NCI-H748 treated with DMSO at 0.1 percent for 48 hours (cell line): ENCODE measurements at regions not wholly inside any gene's neighbourhood (a gene's known extent, or its start where the extent isn't known, plus 50 kb on each side); places are given as distances from the start of the nearest gene placed in this dataset.
"Not testable (repeated sequence)": the region's sequence is repeated elsewhere in the genome, so short reads cannot be mapped to it uniquely, and the experiment has no call there.

ENCODE experiments used
- DNase-seq: peaks from one replicate; lab custom pipeline; 2025; lab: John Stamatoyannopoulos, UW

DNA sequence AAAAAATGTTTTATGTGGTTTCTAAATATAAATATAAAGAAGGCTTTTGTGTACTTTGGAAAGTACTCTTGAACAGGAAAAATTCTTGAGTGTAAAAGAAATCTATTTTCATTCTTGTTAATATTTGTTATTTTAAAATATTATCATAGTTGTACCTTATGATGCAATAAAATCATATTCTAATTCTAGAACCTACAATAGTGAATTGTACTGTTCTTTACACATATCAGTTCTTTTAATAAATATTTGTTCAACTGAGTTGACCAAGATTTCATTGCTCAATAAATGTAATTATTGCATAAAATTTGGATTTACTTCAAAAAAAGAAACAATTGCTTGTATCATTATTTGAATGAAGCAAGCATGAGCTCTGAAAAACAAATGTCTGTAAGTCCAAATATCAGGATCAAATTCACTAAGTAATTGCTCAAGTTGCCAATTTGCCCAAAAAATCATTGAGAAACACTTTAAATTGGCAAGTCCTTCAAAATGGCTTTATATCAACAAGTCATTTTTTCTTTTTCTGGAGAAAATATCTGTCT lies 191.6 kb upstream of the SLC16A7 start:
- DNase-seq: no peak

DNA sequence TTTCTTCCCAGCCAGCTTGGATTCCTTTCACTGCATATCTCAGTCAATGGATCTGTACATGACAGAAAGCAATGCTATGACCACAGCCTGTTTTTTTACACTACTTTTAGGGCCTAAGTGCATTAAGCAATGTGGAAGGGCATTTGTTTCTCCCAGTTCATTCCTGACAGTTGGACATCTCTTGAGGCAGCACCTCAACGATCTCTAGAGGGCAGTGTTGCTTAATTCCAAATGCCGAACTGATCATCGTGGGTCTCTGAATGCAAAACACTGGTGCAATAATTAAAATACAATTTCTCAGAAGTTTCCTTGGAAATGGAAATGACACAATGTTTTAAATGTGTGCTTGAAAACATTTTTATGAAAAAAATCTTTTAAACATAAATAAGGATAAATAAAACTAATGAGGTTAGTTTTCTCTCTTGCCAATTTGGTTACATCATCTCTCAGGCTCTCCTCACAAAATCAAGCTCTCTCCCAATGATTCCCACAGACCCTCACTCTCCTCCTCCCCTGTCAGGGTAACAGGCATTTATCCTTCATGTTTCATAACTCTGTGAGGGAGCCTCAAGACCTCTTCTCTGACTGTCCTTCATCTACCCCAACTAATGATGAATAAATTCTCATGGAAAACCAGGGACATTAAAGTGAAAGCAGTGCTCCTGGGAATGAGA lies 192.4 kb upstream of the SLC16A7 start:
- DNase-seq: peak; percentile 57

DNA sequence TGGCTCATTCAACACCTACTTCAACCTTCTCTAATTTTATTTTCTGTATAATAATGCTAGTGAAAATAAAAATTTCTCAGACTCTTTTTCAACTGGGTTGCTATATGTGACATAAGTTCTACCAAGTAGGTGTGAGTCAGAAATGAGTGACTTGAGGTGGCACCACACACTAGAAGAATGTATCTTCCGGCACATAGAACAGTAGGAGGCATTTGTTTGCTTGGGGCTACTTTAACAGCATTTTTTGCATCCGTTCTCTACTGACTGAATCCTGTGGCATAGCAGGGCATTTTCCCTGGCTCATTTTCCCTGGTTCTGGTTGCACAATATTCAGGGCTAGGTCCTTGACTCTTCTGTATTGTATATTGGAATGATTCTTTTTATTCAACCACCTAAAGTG lies 194.0 kb upstream of the SLC16A7 start:
- no peak for DNase-seq

DNA sequence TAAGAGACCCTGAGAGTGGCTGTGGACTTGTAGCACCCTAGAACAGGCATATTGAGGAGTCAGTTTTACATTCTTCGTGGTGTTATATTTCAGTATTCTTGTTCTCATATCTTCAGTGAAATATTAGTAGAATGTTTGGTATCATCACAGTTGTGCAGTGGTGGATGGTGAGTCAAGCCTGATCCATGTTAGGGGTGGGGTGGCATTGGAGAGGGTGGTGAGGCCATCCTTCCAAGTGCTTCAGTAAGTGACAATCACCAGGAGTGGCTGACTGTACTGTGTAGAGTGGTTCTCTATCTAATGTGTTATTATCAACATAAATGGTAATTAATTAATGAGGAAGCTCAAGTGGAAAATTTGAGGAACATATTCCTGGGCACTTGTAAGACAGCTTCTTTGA lies 197.7 kb upstream of the SLC16A7 start:
- DNase-seq: no peak

DNA sequence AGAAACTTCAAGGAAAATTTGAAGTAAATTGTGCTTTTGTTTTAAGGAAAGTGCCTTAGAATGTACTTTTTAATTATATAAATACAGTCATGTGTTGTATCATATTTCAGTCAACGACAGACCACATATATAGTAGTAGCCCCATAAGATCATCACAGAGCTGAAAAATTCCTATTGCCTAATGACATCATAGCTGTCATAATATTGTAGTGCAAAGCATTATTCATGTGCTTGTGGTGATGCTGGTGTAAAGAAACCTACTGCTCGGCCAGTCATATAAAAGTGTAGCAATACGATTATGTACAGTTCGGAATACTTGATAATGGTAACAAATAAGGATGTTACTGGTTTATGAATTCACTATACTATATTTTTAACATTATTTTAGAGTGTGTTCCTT lies 198.9 kb upstream of the SLC16A7 start:
- no peak for DNase-seq

DNA sequence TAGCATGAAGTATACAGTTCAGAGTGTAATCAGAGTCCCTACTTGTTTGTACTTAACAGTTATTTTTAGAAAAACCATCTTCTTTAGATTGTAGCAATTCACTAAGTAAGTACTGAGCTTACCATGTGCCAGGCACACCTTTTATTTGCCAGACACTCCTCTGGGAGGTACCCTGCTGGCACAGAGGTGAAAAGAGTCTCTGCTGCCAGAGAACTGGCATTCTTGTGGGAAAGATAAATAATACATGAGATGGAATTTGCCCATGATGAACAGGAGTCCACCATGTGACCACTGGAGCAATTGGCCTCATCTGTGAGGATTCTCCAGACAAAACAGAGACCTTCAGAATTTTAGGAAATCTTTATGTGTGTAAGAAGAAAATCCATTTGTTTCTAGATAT lies 199.3 kb upstream of the SLC16A7 start:
- no peak for DNase-seq

DNA sequence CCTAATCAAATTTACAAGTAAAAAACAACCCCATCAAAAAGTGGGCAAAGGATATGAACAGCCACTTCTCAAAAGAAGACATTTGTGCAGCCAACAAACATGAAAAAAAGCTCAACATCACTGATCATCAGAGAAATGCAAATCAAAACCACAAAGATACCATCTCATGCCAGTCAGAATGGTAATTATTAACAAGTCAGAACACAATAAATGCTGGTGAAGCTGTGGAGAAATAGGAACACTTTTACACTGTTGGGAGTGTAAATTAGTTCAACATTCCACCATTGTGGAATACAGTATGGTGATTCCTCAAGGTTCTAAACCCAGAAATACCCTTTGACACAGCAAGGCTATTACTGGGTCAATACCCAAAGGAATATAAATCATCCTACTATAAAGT lies 200.5 kb upstream of the SLC16A7 start:
- not testable (repeated sequence) for DNase-seq

DNA sequence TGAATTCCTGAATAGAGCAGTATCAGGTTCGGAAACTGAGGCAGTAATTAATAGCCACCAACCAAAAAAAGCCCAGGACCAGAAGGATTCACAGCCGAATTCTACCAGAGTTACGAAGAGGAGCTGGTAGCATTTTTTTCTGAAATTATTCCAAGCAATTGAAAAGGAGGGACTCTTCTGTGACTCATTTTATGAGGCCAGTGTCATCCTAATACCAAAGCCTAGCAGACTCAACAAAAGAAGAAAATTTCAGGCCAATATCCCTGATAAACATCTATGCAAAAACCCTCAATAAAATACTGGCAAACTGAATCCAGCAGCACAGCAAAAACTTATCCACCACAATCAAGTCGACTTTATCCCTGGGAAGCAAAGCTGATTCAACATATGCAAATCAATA lies 202.3 kb upstream of the SLC16A7 start:
- DNase-seq: no peak

DNA sequence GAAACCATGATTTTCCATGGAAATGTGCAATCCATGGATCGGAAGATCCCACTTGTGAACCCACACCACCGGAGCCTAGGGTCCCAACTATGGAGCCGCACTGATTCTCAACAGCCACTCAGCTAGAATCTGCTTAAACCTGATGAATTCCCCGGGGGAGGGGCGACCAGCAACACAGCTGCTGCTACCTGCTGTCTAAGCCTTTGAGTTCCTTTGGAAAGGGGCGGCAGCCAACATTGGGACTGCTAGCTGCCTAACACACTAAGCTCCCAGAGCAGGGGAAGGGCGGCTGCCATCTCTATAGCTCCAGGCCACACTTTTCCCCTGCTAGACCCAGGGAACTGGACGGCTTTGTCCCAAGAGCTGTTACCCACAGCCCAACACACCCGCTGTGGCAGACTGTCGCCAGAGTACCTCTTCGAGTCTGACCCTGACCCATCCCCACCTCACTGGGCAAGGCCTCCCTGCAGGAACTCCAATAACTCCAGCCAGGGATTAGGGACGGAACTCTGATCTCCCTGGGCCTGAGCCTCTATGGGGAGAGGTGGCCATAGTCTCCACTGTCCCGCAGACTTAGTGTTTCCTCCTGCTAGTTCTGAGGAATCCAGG lies 205.8 kb upstream of the SLC16A7 start:
- DNase-seq: no peak

DNA sequence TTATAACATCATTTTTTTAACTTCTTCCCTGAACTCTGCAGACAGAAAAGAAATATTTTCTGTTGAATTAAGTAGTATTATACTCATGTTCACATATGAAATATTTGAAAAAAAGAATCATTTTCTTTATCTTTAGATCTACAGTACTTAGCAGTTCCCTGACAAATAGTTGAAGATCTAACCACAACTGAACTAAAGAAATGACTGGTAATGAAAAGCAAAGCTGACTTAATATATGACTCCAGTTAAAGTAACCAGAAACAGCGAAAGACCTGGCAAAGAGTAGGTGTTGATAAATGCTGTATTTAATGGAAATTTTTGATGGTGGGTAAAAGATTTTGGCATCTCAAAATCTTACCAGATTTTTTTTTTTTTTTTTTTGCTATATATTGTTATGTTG lies 207.1 kb upstream of the SLC16A7 start:
- no peak for DNase-seq

DNA sequence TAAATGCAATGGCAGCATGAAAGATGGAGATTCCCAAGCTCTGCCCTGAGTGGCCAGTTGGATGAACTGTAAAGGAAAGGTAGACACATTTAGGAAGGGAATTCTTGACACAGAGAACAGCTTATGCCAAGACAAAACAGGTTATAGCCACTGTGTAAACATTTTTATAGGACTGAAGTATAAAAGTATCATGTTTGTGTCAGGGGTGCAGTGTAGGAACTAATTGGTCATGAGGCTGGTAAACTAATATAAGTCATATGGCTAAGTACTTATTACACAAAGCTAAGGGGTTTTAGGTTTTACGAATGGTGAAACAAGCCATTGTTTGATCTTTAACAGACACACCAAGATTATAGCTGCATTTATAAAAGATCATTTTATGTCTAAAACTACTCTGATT lies 207.7 kb upstream of the SLC16A7 start:
- DNase-seq: peak; percentile 77

DNA sequence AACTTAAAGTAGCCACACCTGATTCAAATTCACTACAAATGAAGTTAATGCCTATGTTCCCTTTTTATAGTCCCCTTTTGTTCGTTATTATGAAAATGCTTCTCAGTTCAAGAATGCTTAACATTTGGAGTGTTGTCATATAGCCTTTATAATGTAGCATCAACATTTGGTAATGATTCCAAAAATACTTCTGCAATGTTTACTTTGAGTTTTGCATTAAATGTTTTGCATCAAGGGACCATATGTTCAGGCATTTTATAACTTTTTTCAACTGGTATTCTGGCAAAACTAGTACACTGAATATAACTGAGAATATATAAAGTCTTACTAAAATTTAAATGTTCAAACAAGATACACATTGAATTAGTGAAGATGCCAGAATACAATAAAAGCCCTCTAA lies 209.6 kb upstream of the SLC16A7 start:
- DNase-seq: no peak

DNA sequence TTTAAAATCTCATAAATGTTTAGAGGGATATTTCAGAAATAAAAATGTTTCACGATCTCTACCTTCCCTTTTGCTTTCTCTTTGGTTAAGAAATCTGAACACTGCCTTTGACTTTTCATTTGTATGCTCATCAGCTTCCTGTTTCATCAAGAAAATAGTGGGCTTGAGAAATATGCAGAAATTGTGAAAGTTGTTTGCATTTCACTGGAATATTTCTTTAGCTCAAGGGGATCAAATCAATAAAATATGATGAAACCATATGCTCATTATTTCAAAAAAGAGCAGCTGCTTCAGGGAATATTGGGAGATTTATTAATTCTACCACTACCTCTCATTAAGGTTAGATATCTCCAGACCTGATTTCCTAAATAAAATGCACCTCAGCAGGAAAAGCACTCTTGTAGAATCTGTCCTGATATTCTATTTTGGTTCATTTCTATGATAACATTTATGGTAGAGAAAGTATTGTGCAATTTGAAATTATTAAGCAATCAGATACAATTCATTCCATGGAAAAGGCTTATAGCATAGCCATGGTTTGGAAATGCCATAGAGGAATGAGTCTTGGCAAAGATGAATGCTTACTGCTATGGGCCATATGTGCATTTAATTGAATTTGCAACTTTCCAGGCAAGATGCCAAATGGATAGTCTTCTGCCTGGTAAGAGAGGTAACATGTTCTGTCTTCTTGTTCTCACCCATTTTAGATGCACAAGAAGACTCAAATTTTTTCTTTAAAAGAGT lies 212.6 kb upstream of the SLC16A7 start:
- DNase-seq: no peak

DNA sequence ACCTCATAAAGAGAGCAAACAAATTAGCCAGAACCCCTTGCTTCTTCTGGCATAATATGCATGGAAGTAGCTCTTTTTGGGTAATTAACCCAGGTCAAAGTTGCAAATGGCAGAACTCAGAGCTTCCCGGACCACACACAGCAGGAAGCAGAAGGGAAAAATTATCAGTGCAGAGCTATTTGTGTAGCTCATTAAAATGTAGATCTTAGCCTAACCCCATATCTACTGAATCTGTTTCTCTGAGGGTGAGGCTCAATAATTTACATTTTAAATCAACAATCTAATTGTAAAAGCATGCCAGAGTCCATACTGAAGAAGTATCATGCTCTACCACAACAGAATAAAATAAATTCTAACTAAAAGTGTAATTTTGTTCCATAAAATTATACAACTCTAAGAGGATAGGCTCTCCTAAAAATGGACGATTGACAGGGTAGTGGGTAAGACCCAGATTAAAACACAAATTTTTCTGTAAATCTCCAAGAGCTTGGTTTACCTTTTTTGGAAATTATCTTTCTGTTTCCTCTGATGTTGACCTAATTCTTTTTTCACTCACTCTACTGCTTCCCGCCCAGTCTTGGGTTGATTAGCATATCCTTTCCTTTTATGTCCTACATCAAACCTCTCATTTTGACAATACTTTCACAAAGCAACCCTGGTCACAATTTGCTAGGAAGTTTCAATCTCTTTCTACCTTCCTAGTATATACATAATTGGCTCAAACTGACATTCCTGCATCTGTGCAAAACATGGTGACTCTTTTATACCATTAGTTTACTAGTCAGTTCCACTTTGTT lies 213.3 kb upstream of the SLC16A7 start:
- no peak for DNase-seq

DNA sequence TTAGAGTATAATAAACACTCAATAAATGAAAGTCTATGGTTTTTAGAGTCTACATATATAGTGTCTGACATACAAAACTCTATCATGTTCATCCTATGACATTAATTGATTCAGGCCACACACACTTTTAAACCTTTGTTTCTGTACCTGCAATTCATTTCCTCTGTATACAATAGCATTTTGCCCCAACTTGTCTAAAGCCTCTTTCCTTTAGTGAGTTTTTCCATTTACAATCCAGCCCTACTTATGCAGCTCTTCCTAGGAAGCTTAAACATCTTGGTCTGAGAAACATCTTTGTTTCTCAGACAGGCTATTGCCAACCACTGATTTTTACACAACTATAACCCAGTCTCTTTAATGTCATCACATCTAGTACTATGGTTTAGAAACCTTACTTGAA lies 214.7 kb upstream of the SLC16A7 start:
- no peak for DNase-seq

DNA sequence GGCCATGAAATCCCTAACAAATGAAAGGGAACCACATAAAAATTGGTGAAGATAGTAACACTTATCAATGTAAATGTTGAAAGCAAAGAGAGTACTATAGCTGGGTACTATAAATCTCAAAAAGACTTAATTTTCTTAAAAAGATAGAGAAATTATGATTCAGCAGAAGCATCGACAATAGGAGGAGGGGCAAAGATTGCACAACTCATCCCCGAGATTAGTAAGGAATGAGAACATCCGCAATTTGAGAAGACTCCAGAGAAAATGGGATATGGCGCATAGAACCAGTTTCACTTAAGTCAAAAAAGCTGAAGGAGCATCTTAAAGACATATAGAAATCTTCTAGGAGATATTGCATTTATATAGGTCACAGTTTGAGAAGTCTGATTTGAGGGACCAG lies 220.2 kb upstream of the SLC16A7 start:
- no peak for DNase-seq

DNA sequence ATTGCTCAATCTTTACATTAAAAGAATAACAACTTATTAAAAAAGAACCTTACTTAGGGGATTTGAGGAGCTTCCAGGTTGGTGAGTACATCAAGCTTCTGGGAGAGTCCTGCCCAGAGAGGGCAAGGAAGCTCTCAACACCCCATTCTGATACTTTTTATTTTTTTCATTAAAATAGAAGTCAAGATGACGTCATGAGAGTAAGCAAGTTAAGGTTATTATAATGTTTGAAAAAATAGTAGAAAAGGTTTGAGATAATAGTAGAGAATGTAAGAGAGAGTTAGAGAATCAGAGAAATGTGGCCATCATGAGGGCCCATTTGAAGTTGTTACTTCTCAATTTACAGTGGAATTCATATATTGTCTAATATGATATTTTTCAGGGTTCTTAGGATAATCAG lies 221.0 kb upstream of the SLC16A7 start:
- no peak for DNase-seq

DNA sequence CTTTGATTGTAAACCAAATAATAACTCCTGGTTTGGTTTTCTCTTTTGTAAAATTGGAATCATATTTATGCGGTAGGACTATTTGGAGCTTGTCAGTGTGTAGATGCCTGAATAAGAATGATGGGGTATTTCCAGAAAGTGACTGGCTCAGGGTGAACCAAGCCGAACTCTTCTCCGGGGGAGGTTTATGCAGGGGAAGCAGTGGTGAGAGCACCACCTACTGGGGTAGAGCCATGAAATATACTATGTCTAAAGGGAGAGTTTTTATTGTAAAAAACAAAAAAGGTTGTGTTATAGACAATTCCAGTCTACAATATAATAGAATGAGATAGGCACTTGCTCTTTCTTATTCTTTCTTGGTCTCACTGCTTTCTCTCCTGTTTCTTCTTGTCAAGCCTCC lies 222.9 kb upstream of the SLC16A7 start:
- peak; percentile 36 for DNase-seq

DNA sequence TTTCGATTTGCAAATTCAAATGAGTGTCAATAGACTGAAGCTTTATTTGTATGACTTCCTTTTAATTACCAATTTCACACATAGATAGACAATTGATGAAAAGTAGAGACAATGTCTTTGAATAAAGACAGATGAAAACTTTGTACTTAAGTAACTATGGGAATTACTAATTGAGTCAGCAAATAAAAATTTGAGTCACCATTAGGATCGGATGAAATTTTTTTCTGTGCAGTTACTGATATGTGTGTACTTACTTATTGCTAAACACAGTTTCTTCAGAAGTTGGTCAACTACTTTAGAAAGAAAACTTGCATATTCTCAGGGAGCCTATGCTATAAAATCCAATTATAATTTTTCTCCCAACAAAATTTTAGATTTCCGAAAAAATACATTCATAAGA lies 224.9 kb upstream of the SLC16A7 start:
- DNase-seq: no peak

DNA sequence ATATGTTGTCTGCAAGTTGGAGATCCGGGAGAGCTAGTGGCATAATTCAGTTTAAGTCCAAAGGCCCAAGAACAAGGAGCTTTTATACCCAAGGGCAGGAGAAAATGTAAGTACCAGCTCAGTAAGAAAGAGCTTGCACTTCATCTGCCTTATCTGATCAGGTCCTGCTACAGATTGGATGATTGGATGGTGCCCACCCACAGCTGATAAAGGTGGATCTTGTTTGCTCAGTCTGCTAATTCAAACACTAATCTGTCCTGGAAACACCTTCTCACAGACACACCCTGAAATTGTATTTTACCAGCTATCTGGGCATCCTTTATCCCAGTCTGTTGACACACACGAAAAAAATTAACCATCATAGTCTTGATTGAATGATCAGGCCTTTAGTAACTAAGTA lies 230.7 kb upstream of the SLC16A7 start:
- peak; percentile 96 for DNase-seq

DNA sequence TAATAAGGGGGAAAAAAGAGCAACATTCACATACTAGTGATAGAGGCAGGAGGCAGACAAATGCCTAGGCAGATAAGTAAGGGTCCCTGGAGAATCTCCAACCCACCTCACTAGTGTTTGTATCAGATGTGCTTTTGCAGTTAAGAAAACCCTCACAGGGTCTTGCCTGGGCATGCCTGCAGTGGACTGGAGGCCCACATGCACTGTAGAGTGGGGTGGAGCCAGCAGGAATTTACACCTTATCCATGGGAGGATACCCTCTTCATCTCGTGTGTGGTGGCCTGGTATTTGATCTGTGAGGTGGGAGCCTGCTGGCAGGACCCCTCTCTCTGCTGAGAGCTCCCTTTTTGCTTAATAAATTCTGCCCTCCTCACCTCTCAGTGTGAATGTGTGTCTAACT lies 238.0 kb upstream of the SLC16A7 start:
- DNase-seq: no peak

DNA sequence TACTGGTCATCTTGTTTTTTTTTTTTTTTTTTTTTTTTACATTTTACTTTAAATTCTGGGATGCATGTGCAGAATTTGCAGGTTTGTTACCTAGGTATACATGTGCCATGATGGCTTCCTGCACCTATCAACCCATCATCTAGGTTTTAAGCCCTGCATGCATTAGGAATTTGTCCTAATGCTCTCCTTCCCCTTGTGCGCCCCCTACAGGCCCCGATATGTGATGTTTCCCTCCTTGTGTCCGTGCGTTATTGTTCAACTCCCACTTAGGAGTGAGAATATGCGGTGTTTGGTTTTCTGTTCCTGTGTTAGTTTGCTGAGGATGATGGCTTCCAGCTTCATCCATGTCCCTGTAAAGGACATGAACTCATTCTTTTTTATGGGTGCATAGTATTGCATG lies 249.6 kb upstream of the SLC16A7 start:
- not testable (repeated sequence) for DNase-seq
